ENCODE measurements at regions not wholly inside any gene's neighbourhood (a gene's known extent, or its start where the extent isn't known, plus 50 kb on each side); places are given as distances from the start of the nearest gene placed in this dataset.

DNA sequence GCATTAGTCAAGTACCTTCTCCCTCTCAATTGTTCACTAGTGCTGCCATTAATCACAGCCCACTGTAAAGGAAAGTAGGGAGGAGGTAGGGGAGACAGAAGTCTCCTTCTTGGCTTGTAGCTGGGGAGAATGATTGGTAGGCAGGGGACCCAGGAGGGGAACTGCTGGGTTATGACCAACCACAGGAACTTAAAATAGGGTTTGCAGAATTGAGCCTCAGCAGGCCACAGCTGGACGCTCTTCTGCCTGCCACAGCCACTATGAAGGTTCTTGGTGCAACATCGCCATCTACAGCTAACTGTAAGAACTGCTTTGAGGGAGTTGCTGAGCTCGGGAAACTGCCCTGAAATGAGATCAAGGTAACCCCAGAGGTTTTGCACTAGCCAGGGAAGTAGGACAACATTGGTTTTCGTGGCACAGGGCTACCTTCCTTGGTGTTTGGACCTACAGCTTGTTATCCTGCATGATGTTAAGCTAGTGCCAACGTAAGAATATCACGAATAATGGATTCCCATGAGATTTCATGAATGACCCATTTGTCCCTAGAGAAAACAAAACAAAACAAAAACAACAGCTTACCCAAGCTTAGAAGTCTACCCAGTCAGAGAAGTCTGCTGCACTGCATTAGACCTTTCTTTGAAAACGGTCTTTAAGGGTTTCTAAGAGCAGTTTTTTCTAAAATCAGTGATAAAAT lies 787.1 kb upstream of the API5 start:
- TF ChIP-seq CTCF (IDR thresholded peaks at IDR 0.05; ENCODE audit: low read length): peak; percentile 91
- TF ChIP-seq EZH2 (optimal IDR thresholded peaks at IDR 0.05; ENCODE audit: low read depth, low read length): no peak

All from MM.1S (cell line).